ENCODE measurements at regions not wholly inside any gene's neighbourhood (a gene's known extent, or its start where the extent isn't known, plus 50 kb on each side); places are given as distances from the start of the nearest gene placed in this dataset.

DNA sequence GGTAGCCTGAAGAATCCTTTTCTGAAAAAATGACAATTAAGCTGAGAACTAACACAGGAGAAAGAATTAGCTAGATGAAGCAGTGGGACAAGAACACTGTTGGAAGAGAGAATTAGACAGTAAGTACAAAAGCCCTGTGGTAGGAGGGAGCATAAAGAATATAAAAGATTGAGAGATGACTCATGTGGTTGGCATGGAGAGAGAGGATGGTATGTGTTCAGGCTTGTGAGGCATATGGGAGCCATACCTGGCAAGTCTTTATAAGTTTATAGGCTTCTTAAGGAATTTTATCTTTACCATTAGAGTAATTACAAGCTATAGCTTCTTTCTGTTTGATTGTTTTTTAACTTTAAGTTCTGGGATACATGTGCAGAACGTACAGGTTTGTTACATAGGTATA lies 325.0 kb downstream of the ARL6IP6 start:
- no peak for DNase-seq (ENCODE audit: low read depth)
- H3K4me3 ChIP-seq (ENCODE audit: low read depth, low read length): no peak overlapping the region
- TF ChIP-seq, protein P1, sequence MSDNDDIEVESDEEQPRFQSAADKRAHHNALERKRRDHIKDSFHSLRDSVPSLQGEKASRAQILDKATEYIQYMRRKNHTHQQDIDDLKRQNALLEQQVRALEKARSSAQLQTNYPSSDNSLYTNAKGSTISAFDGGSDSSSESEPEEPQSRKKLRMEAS (IDR thresholded peaks at IDR 0.05; ENCODE audit: low read depth, low read length): no peak
- TF ChIP-seq MYC (IDR thresholded peaks at IDR 0.05; ENCODE audit: low read depth, low read length) (no peak), POLR2A (IDR thresholded peaks at IDR 0.05; ENCODE audit: extremely low read depth, insufficient read length) (no peak)
- TF ChIP-seq, protein P2, sequence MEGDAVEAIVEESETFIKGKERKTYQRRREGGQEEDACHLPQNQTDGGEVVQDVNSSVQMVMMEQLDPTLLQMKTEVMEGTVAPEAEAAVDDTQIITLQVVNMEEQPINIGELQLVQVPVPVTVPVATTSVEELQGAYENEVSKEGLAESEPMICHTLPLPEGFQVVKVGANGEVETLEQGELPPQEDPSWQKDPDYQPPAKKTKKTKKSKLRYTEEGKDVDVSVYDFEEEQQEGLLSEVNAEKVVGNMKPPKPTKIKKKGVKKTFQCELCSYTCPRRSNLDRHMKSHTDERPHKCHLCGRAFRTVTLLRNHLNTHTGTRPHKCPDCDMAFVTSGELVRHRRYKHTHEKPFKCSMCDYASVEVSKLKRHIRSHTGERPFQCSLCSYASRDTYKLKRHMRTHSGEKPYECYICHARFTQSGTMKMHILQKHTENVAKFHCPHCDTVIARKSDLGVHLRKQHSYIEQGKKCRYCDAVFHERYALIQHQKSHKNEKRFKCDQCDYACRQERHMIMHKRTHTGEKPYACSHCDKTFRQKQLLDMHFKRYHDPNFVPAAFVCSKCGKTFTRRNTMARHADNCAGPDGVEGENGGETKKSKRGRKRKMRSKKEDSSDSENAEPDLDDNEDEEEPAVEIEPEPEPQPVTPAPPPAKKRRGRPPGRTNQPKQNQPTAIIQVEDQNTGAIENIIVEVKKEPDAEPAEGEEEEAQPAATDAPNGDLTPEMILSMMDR (IDR thresholded peaks at IDR 0.05; ENCODE audit: low read depth, low read length): no peak

DNA sequence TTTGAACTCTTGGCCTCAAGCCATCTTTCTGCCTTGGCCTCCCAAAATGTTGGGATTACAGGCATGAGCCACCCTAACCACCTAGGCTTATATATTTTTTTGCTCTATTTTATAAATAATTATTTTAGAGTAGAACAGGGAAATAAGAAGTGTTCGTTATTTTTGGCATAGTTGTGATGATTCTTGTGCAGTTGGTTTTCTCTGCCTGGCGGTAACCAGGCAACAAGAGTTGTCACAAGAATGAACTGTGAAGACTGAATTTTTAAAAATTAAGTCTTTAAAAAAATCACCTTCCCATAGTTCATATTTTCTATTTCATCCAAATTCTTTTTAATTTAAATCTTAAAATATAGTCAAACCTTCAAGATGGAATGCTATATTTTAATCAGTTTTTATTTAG lies 310.2 kb downstream of the ARL6IP6 start:
- no peak for TF ChIP-seq POLR2A (IDR thresholded peaks at IDR 0.05; ENCODE audit: extremely low read depth, insufficient read length)
- TF ChIP-seq, protein P2 (IDR thresholded peaks at IDR 0.05; ENCODE audit: low read depth, low read length): no peak
- TF ChIP-seq, protein P1 (IDR thresholded peaks at IDR 0.05; ENCODE audit: low read depth, low read length): no peak
- no peak for TF ChIP-seq MYC (IDR thresholded peaks at IDR 0.05; ENCODE audit: low read depth, low read length)
- DNase-seq (ENCODE audit: low read depth): no peak
- H3K4me3 ChIP-seq (ENCODE audit: low read depth, low read length): no peak overlapping the region

DNA sequence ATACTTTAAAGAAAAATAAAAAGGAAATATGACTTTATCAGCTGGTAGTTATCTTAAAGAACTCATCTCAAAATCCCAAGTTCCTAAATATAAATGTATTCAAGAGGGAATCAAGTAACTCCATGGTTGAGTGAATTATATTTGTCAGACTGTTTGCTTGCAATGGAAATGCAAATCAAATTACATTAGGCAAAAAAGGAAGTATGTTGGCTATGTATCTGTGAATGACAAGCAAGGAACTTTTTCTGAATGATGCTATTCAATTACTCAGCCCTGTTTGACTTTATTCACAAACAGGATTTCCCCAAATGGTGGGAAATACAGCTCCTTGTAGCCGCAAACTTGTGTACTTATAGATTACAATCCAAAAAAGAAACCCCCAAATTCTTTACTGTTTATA lies 309.1 kb downstream of the ARL6IP6 start:
- no peak for DNase-seq (ENCODE audit: low read depth)
- no peak overlapping the region for H3K4me3 ChIP-seq (ENCODE audit: low read depth, low read length)
- TF ChIP-seq, protein P1 (IDR thresholded peaks at IDR 0.05; ENCODE audit: low read depth, low read length): no peak

DNA sequence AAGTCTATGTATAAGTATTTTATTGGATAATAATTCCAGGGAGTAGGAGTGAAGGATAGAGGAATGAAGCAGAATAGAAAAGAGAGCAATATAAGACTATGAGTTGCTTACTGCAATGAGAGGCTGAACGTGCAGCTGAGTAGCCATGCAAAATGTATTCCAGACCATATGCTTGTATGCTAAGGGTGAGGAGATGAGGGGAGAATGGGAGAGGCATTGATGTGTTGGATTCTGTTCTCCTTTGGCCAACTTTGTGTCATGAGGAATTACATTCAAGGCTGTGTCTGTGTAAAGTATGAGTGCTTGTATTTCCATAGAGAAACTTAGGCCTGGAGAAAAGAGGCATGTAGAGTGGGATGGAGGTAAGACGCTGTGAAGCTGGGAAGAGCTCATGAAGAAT lies 301.8 kb downstream of the ARL6IP6 start:
- no peak overlapping the region for H3K4me3 ChIP-seq (ENCODE audit: low read depth, low read length)
- no peak for TF ChIP-seq MYC (IDR thresholded peaks at IDR 0.05; ENCODE audit: low read depth, low read length)
- TF ChIP-seq, protein P2 (IDR thresholded peaks at IDR 0.05; ENCODE audit: low read depth, low read length): no peak
- no peak for TF ChIP-seq POLR2A (IDR thresholded peaks at IDR 0.05; ENCODE audit: extremely low read depth, insufficient read length)
- TF ChIP-seq, protein P1 (IDR thresholded peaks at IDR 0.05; ENCODE audit: low read depth, low read length): no peak

DNA sequence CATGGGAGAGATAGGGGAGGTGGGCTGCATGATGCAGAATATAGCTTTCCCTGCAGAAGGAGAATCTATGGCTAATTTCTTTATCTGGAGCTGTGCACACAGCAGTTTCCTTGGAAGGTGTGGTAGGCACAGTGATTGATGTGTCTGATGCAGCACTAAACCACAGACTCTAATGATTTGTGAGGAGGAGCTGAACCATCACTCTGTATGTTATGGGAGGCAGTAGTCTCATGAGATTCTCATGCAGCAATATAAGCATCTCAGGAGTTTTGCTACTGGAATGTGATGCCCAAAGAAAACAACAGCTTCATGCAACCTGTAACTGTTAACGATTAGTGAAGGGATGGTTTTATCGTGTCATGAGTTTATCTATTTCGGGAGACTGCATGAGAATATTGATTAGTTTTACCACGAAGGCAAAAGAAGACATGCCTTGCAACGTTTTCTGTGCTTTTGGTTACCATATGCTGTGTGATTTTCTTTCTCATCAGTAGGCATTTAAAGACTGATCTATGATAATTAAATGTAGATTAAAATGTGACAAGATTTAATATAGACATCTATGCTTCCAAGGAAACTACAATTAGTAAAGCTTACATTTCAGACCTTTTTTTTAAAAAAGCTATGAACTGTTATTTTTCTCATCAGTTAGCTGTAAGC lies 286.8 kb downstream of the ARL6IP6 start:
- TF ChIP-seq POLR2A (IDR thresholded peaks at IDR 0.05; ENCODE audit: extremely low read depth, insufficient read length) (no peak), MYC (IDR thresholded peaks at IDR 0.05; ENCODE audit: low read depth, low read length) (no peak)
- TF ChIP-seq, protein P2 (IDR thresholded peaks at IDR 0.05; ENCODE audit: low read depth, low read length): no peak
- TF ChIP-seq, protein P1 (IDR thresholded peaks at IDR 0.05; ENCODE audit: low read depth, low read length): no peak
- DNase-seq (ENCODE audit: low read depth): no peak
- H3K4me3 ChIP-seq (ENCODE audit: low read depth, low read length): no peak overlapping the region

More for the DNA sequence above, 301.8 kb downstream of the ARL6IP6 start:
- DNase-seq (ENCODE audit: low read depth): no peak

DNA sequence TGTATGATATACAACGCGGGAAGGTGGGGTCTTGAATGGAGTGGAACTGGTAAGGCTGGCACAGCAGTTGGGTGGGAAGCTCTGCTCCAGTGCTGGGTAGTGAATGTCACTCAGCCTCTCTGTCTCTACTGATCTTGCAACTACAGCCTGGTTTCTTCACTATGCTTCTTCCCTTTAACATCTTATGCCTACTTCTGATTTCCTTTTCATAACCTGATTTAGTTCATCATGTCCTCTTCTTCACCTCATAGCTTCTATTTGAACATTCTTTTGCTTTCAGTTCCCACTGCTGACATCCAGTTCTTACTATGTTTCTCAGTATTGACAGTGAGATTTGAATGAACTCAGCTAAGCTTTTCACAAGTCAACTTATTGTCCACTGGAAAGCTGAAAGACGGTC lies 286.2 kb downstream of the ARL6IP6 start:
- H3K4me3 ChIP-seq (ENCODE audit: low read depth, low read length): no peak overlapping the region
- DNase-seq (ENCODE audit: low read depth): no peak
- TF ChIP-seq POLR2A (IDR thresholded peaks at IDR 0.05; ENCODE audit: extremely low read depth, insufficient read length) (no peak), MYC (IDR thresholded peaks at IDR 0.05; ENCODE audit: low read depth, low read length) (no peak)
- TF ChIP-seq, protein P1 (IDR thresholded peaks at IDR 0.05; ENCODE audit: low read depth, low read length): no peak
- TF ChIP-seq, protein P2 (IDR thresholded peaks at IDR 0.05; ENCODE audit: low read depth, low read length): no peak

Measured in NB4 (cell line).